SK-N-SH (cell line): ENCODE measurements at regions not wholly inside any gene's neighbourhood (a gene's known extent, or its start where the extent isn't known, plus 50 kb on each side); places are given as distances from the start of the nearest gene placed in this dataset.
A peak's percentile ranks its signal among the peaks of the same experiment; 100 is the strongest.

Experiments
- CHD2 ChIP-seq: fragments of 150-350 bp; IDR thresholded peaks from 2 replicates; pipeline ENCODE4 v1.6.1; 2018; ENCODE audit warnings: low read length; ENCODE audit not compliant: partially characterized antibody
- CTCF ChIP-seq: fragments of 200-600 bp; sonication (generic); IDR thresholded peaks from 2 replicates; pipeline ENCODE4 v1.6.1; 2017; ENCODE audit warnings: antibody characterized with exemption, mild to moderate bottlenecking, moderate library complexity
- ELF1 ChIP-seq: IDR thresholded peaks from 2 replicates; pipeline ENCODE4 v1.4.0; 2012
- FOSL2 ChIP-seq: IDR thresholded peaks from 2 replicates; pipeline ENCODE4 v1.4.0; 2012; ENCODE audit warnings: low read depth, mild to moderate bottlenecking, moderate library complexity, borderline replicate concordance
- FOXJ3 ChIP-seq: sonication (generic); formaldehyde crosslinking; IDR thresholded peaks from 2 replicates; pipeline ENCODE4 v1.5.1; 2020; ENCODE audit warnings: mild to moderate bottlenecking, missing genetic modification reagents
- FOXM1 ChIP-seq: IDR thresholded peaks from 2 replicates; pipeline ENCODE4 v1.4.0; 2012; ENCODE audit warnings: low read depth, mild to moderate bottlenecking
- GABPA ChIP-seq: IDR thresholded peaks from 2 replicates; pipeline ENCODE4 v1.4.0; 2012; ENCODE audit warnings: low read depth, mild to moderate bottlenecking
- GATA2 ChIP-seq: sonication (generic); formaldehyde crosslinking; IDR thresholded peaks from 2 replicates; pipeline ENCODE4 v1.5.0; 2020; ENCODE audit warnings: mild to moderate bottlenecking, missing genetic modification reagents
- IRF3 ChIP-seq: fragments of 150-350 bp; IDR thresholded peaks from 2 replicates; pipeline ENCODE4 v1.6.1; 2016; ENCODE audit warnings: mild to moderate bottlenecking, low read depth, low read length
- MAX ChIP-seq: IDR thresholded peaks from 2 replicates; pipeline ENCODE4 v1.4.0; 2012; ENCODE audit warnings: low read depth
- MEF2A ChIP-seq: IDR thresholded peaks from 2 replicates; pipeline ENCODE4 v1.4.0; 2012; ENCODE audit warnings: low read depth, borderline replicate concordance
- MXI1 ChIP-seq: IDR thresholded peaks from 2 replicates; pipeline ENCODE4 v1.6.1; 2012; ENCODE audit warnings: mild to moderate bottlenecking, low read depth, low read length, improper control_type of control experiment
- NFIC ChIP-seq: IDR thresholded peaks from 2 replicates; pipeline ENCODE4 v1.4.0; 2012; ENCODE audit warnings: borderline replicate concordance
- POLR2AphosphoS5 ChIP-seq: IDR thresholded peaks from 2 replicates; pipeline ENCODE4 v1.6.1; 2012; ENCODE audit warnings: low read depth, low read length
- REST ChIP-seq: IDR thresholded peaks from 2 replicates; pipeline ENCODE4 v1.6.1; 2012; ENCODE audit warnings: mild to moderate bottlenecking, low read depth, low read length, moderate library complexity
- RFX5 ChIP-seq: IDR thresholded peaks from 2 replicates; pipeline ENCODE4 v1.6.1; 2012; ENCODE audit warnings: mild to moderate bottlenecking, improper control_type of control experiment, low read length
- RXRA ChIP-seq: IDR thresholded peaks from 2 replicates; pipeline ENCODE4 v1.4.0; 2012; ENCODE audit warnings: low read depth, mild to moderate bottlenecking, borderline replicate concordance
- SMC3 ChIP-seq: IDR thresholded peaks from 2 replicates; pipeline ENCODE4 v1.6.1; 2012; ENCODE audit warnings: low read depth, low read length, improper control_type of control experiment
- TCF12 ChIP-seq: IDR thresholded peaks from 2 replicates; pipeline ENCODE4 v1.4.0; 2012
- USF1 ChIP-seq: IDR thresholded peaks from 2 replicates; pipeline ENCODE4 v1.4.0; 2012; ENCODE audit warnings: low read depth, borderline replicate concordance
- YY1 ChIP-seq: IDR thresholded peaks from 2 replicates; pipeline ENCODE4 v1.4.0; 2012; ENCODE audit warnings: low read depth, mild to moderate bottlenecking
- TF ChIP-seq, protein P1 (sequence below): IDR thresholded peaks from 2 replicates; pipeline ENCODE4; 2012

DNA sequence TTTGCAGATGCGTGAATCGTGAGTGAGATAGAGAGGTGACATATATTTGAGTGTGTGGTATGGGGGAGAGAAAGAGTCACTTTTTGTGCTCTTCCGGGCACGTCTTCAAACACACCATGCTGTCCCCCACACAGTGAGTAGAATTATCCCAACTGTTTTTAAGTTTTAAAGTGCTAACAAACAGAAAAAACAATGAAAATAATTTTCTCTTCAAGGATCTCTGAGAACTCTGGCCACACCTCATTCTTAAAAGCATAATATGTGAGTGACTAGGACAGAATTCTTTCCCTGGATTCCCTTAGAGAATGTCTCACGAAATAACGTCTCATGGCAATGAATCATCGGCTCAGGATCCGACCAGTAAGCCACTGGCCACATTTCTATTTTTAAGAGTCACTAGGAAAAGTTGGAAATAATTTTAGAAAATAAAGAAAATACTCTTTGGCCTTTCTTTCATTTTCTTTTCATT, 235.7 kb upstream of the ZNF217 start (continued):
- TF ChIP-seq POLR2AphosphoS5, result peak; percentile 71; the same call in 1 of the 2 replicates
- no peak for TF ChIP-seq CTCF
- TF ChIP-seq GATA2, result no peak
- TF ChIP-seq USF1, result no peak
- TF ChIP-seq FOSL2, result peak; percentile 90
- TF ChIP-seq YY1, result 0 out of 2 replicates have a peak, but pooled peaks have one; percentile 18
- TF ChIP-seq MXI1, result no peak
- TF ChIP-seq FOXJ3 (CRISPR knock-in tag), result no peak
- TF ChIP-seq ELF1, result no peak
- TF ChIP-seq NFIC, result no peak
- no peak for TF ChIP-seq GABPA
- TF ChIP-seq, protein P1, sequence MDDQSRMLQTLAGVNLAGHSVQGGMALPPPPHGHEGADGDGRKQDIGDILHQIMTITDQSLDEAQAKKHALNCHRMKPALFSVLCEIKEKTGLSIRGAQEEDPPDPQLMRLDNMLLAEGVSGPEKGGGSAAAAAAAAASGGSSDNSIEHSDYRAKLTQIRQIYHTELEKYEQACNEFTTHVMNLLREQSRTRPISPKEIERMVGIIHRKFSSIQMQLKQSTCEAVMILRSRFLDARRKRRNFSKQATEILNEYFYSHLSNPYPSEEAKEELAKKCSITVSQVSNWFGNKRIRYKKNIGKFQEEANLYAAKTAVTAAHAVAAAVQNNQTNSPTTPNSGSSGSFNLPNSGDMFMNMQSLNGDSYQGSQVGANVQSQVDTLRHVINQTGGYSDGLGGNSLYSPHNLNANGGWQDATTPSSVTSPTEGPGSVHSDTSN, result peak; percentile 49
- no peak for TF ChIP-seq TCF12
- TF ChIP-seq MEF2A, result no peak; the same call in 1 of the 2 replicates
- TF ChIP-seq CHD2, result no peak
- no peak; the same call in 1 of the 2 replicates for TF ChIP-seq FOXM1
- no peak for TF ChIP-seq IRF3
- TF ChIP-seq RFX5, result no peak
- no peak for TF ChIP-seq MAX
- TF ChIP-seq REST, result no peak
- 0 out of 2 replicates have a peak, but pooled peaks have one; percentile 11 for TF ChIP-seq RXRA
- no peak for TF ChIP-seq SMC3
